Hepatocyte (in vitro differentiated cells): ENCODE measurements at regions not wholly inside any gene's neighbourhood (a gene's known extent, or its start where the extent isn't known, plus 50 kb on each side); places are given as distances from the start of the nearest gene placed in this dataset.

ENCODE experiments used
- EZH2 ChIP-seq: fragments of 200-600 bp; sonication (generic); IDR thresholded peaks from 2 replicates; pipeline ENCODE4 v1.6.1; 2016; ENCODE audit warnings: antibody characterized with exemption, mild to moderate bottlenecking, borderline replicate concordance
- TF ChIP-seq, protein P1 (sequence below): fragments of 200-600 bp; sonication (generic); IDR thresholded peaks from 2 replicates; pipeline ENCODE4 v1.5.1; 2016; ENCODE audit warnings: antibody characterized with exemption, mild to moderate bottlenecking; ENCODE audit not compliant: poor library complexity

DNA sequence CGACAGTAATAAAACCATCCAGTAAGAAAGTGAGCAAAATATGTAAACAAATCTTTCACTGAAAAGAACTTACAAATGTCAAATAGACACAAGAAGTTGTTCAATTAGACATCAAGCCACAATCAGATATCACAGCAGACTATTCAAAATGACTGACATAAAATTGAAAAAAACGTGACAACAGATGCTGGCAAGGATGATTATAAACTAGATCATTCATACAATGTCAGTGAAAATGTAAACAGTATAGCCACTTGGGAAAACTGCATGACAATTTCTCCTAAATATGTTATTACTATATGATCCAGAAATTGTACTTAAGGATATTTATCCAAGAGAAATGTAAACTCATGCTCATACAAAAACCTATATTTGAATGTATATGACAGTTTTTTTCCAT, 609.4 kb upstream of the CNTNAP5 start:
- TF ChIP-seq, protein P1, sequence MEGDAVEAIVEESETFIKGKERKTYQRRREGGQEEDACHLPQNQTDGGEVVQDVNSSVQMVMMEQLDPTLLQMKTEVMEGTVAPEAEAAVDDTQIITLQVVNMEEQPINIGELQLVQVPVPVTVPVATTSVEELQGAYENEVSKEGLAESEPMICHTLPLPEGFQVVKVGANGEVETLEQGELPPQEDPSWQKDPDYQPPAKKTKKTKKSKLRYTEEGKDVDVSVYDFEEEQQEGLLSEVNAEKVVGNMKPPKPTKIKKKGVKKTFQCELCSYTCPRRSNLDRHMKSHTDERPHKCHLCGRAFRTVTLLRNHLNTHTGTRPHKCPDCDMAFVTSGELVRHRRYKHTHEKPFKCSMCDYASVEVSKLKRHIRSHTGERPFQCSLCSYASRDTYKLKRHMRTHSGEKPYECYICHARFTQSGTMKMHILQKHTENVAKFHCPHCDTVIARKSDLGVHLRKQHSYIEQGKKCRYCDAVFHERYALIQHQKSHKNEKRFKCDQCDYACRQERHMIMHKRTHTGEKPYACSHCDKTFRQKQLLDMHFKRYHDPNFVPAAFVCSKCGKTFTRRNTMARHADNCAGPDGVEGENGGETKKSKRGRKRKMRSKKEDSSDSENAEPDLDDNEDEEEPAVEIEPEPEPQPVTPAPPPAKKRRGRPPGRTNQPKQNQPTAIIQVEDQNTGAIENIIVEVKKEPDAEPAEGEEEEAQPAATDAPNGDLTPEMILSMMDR: no peak
- TF ChIP-seq EZH2: no peak
